Cardiac muscle cell (in vitro differentiated cells and primary cell): ENCODE measurements at regions not wholly inside any gene's neighbourhood (a gene's known extent, or its start where the extent isn't known, plus 50 kb on each side); places are given as distances from the start of the nearest gene placed in this dataset.

Source experiments
- DNase-seq, 2 donors: peaks; one replicate each; pipeline versions ENCODE4 v3.0.0 to v3.0.0-alpha.2; 2010 to 2017; ENCODE audit warnings: low read depth in 1 of 2, low spot score in 1 of 2
- H3K27ac ChIP-seq: fragments of 200-600 bp; sonication (generic); 2 replicates; pipeline ENCODE4 v1.5.1; 2016
- H3K27me3 ChIP-seq: fragments of 200-600 bp; sonication (generic); 2 replicates; pipeline ENCODE4 v1.6.0; 2016; ENCODE audit warnings: control low read depth
- H3K36me3 ChIP-seq: fragments of 200-600 bp; sonication (generic); 2 replicates; pipeline ENCODE4 v1.5.1; 2016; ENCODE audit warnings: control low read depth
- H3K4me1 ChIP-seq: fragments of 200-600 bp; sonication (generic); 2 replicates; pipeline ENCODE4 v1.8.1; 2017; ENCODE audit warnings: low read depth, mild to moderate bottlenecking, mixed run types
- H3K4me3 ChIP-seq: fragments of 200-600 bp; sonication (generic); 2 replicates; pipeline ENCODE4 v1.5.1; 2016; ENCODE audit warnings: mild to moderate bottlenecking
- H3K9me3 ChIP-seq: fragments of 200-600 bp; sonication (generic); 2 replicates; pipeline ENCODE4 v1.5.1; 2017; ENCODE audit warnings: low read depth, mild to moderate bottlenecking, control low read depth
- TF ChIP-seq, protein P1 (sequence below): IDR thresholded peaks from 2 replicates; pipeline ENCODE4 v1.5.1; 2012; ENCODE audit warnings: low read depth, mild to moderate bottlenecking, low read length

DNA sequence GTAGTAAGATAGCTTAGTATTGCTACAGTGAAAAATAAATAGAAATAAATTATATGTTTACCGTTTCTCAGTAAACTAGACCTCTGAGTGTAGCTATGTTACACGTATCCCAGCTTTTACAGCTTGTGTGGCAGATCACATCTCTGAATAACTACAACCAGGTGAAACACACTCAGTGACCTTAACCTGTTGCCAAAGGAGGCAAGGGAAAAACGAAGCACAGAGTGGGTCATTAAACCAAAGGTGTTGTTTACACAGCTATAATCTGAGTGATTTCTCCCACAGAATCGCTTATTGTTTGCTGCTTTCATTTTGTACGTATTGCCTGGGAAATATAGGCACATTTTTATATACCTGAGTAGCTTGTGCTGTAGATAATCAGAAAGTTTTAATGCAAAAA, 688.2 kb upstream of the KIF2B start:
- Histone ChIP-seq H3K36me3 (no peaks in the 10 kb centered on the region), H3K27ac (no peak overlapping the region), H3K27me3 (no peaks in the 10 kb centered on the region), H3K4me1 (no peaks in the 10 kb centered on the region), H3K9me3 (no peaks in the 10 kb centered on the region), H3K4me3 (no peak overlapping the region)
- TF ChIP-seq, protein P1, sequence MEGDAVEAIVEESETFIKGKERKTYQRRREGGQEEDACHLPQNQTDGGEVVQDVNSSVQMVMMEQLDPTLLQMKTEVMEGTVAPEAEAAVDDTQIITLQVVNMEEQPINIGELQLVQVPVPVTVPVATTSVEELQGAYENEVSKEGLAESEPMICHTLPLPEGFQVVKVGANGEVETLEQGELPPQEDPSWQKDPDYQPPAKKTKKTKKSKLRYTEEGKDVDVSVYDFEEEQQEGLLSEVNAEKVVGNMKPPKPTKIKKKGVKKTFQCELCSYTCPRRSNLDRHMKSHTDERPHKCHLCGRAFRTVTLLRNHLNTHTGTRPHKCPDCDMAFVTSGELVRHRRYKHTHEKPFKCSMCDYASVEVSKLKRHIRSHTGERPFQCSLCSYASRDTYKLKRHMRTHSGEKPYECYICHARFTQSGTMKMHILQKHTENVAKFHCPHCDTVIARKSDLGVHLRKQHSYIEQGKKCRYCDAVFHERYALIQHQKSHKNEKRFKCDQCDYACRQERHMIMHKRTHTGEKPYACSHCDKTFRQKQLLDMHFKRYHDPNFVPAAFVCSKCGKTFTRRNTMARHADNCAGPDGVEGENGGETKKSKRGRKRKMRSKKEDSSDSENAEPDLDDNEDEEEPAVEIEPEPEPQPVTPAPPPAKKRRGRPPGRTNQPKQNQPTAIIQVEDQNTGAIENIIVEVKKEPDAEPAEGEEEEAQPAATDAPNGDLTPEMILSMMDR = no peak
- DNase-seq = no peak

- H3K9me3 ChIP-seq = no peaks in the 10 kb centered on the region
- no peak overlapping the region for H3K4me3 ChIP-seq
- no peaks in the 10 kb centered on the region for H3K36me3 ChIP-seq
- TF ChIP-seq, protein P1 = no peak
- H3K27ac ChIP-seq = no peak overlapping the region
- H3K27me3 ChIP-seq = no peaks in the 10 kb centered on the region
- no peaks in the 10 kb centered on the region for H3K4me1 ChIP-seq
- peak in 1 of 2 donors; percentile 17 for DNase-seq
These were observed 688.9 kb upstream of the KIF2B start for GRCh38 chr17:53133876-53134275.

DNA sequence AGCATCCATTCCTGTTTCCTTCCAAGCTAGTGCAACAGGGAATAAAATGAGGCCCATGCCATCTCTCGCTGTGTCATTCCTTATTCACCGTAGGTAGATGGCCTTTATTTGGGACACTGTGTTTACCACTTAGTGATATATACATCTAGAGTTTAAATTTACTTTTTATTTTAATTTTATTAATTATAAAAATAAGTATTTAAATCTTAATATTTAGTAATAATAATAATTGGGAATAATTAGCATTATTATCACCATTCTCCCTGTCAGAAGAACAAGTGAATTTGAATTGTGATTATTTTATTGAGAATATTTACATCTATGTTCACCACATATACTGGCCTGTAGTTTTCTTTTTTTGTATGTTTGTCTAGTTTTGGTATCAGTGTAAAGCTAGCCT, 692.9 kb upstream of the KIF2B start:
- H3K27ac ChIP-seq = no peak overlapping the region
- DNase-seq = no peak
- H3K4me1 ChIP-seq = no peaks in the 10 kb centered on the region
- no peaks in the 10 kb centered on the region for H3K9me3 ChIP-seq
- no peaks in the 10 kb centered on the region for H3K27me3 ChIP-seq
- TF ChIP-seq, protein P1 = no peak
- H3K36me3 ChIP-seq = no peaks in the 10 kb centered on the region
- H3K4me3 ChIP-seq = no peak overlapping the region

GRCh38 chr17:53127331-53127730, 695.4 kb upstream of the KIF2B start:
- Histone ChIP-seq H3K27me3 (no peaks in the 10 kb centered on the region), H3K4me1 (no peaks in the 10 kb centered on the region), H3K27ac (no peak overlapping the region), H3K36me3 (no peaks in the 10 kb centered on the region), H3K4me3 (no peak overlapping the region), H3K9me3 (no peaks in the 10 kb centered on the region)
- no peak for DNase-seq
- TF ChIP-seq, protein P1 = no peak

GRCh38 chr17:53122966-53123365, 699.8 kb upstream of the KIF2B start:
- no peaks in the 10 kb centered on the region for H3K36me3 ChIP-seq
- TF ChIP-seq, protein P1 = no peak
- H3K27me3 ChIP-seq = no peaks in the 10 kb centered on the region
- H3K4me3 ChIP-seq = no peak overlapping the region
- H3K27ac ChIP-seq = no peak overlapping the region
- DNase-seq = no peak
- no peaks in the 10 kb centered on the region for H3K9me3 ChIP-seq
- H3K4me1 ChIP-seq = no peaks in the 10 kb centered on the region

DNA sequence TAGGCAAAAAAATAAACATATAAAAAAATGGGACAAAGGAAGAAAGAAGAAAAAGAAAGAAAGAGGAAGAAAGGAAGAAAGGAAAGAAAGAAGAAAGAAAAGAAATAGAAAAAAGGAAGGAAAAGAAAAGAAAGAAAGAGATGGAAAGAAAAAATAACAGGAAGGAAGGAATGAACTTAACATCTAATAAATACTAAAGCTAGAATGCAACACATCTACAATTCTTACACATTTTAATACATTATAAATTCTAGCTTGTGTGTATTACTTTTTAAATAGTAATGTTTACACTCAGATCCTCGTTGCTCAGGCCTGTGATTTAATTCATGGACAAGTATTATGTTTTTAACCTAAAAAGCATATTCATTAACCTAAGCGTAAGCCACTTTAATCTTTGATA, 703.0 kb upstream of the KIF2B start:
- H3K4me1 ChIP-seq = no peaks in the 10 kb centered on the region
- no peak for DNase-seq
- H3K36me3 ChIP-seq = no peaks in the 10 kb centered on the region
- no peak overlapping the region for H3K27ac ChIP-seq
- H3K27me3 ChIP-seq = no peaks in the 10 kb centered on the region
- TF ChIP-seq, protein P1 = no peak
- no peak overlapping the region for H3K4me3 ChIP-seq
- no peaks in the 10 kb centered on the region for H3K9me3 ChIP-seq
